ENCODE measurements at regions not wholly inside any gene's neighbourhood (a gene's known extent, or its start where the extent isn't known, plus 50 kb on each side); places are given as distances from the start of the nearest gene placed in this dataset.

DNA sequence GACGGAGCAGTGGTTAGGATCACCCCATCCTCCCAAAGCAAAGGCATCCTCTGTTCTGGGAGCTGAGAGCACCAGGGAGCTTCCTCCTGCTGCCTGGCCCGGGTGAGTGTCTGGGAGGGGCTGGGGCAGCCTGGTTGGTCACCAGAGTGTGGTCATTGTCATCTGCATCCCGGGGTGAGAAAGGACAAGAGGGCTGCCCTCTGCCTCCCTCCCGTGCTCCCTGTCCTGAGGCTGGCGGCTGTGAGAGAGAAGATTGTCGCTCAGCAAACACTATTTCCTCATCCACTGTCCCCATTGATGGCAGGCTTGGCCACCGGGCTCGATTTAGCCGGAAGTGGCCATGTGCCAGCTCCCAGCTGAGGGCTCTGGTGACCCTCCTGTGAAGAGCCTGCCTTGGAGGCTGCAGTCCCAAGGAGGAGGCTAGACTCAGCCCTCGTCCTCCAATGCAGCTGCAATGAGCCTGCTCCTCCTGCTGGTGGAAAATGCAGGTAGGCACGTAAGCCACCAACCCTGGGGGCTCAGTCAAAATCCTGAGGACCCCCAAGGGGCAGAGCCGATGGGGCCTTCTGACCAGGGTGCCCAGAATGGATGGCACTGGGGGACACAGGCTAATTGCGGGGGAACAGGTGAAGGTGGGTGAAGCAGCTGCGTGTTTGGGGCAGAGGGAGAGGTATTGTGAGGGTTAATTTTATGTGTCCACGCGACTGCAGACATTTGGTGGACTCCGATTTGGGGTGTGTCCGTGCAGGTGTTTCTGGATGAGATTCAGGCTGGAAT lies 155.7 kb downstream of the KIF26A start:
- H3K4me3 ChIP-seq (ENCODE audit: low read depth in 1 of 2, low read length in 2 of 2) = no peak overlapping the region
- H3K36me3 ChIP-seq (ENCODE audit: insufficient read depth, low read length) = no peaks in the 10 kb centered on the region
- no peaks in the 10 kb centered on the region for H3K27me3 ChIP-seq (ENCODE audit: insufficient read depth, low read length, poor library complexity)
- H3K9ac ChIP-seq (ENCODE audit: low read depth, low read length) = no peak overlapping the region
- DNase-seq (no peak), ATAC-seq (ENCODE audit: insufficient read depth, low read depth) (no peak)
- H3K4me2 ChIP-seq (ENCODE audit: insufficient read depth, low read length) = no peak overlapping the region
- no peak overlapping the region for H2AFZ ChIP-seq (ENCODE audit: low read depth, low read length)
- H3K27ac ChIP-seq (ENCODE audit: low read length) = no peak overlapping the region
- no peaks in the 10 kb centered on the region for H3K4me1 ChIP-seq (ENCODE audit: insufficient read depth, low read length)
- no peaks in the 10 kb centered on the region for H4K20me1 ChIP-seq (ENCODE audit: insufficient read depth, low read length)
- TF ChIP-seq, protein P1, sequence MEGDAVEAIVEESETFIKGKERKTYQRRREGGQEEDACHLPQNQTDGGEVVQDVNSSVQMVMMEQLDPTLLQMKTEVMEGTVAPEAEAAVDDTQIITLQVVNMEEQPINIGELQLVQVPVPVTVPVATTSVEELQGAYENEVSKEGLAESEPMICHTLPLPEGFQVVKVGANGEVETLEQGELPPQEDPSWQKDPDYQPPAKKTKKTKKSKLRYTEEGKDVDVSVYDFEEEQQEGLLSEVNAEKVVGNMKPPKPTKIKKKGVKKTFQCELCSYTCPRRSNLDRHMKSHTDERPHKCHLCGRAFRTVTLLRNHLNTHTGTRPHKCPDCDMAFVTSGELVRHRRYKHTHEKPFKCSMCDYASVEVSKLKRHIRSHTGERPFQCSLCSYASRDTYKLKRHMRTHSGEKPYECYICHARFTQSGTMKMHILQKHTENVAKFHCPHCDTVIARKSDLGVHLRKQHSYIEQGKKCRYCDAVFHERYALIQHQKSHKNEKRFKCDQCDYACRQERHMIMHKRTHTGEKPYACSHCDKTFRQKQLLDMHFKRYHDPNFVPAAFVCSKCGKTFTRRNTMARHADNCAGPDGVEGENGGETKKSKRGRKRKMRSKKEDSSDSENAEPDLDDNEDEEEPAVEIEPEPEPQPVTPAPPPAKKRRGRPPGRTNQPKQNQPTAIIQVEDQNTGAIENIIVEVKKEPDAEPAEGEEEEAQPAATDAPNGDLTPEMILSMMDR (IDR thresholded peaks at IDR 0.05; ENCODE audit: borderline replicate concordance, extremely low read depth, low read length, poor library complexity, severe bottlenecking) = peak; percentile 26
- TF ChIP-seq EZH2 (IDR thresholded peaks at IDR 0.05; ENCODE audit: borderline replicate concordance, low read depth, low read length, severe bottlenecking) = no peak
- H3K79me2 ChIP-seq (ENCODE audit: insufficient read depth, low read length) = no peaks in the 10 kb centered on the region
- peaks cover 5% of the 10 kb centered on the region for H3K9me3 ChIP-seq (ENCODE audit: insufficient read depth, low read length, severe bottlenecking)

DNA sequence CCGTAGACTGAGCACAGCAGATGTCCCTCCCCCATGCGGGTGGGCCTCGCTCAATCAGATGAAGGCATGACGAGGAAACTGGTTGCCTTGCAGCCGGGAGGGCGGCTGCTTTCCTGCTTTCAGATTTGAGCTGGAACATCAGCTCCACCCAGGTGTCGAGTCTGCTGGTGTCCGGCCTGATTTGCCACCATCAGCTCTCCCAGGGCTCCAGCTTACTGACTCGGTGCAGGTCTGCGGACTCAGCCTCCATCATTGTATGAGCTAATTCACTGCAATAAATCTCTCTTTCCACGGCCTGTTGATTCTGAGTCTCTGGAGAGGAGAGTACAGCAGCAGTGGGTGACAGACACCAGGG lies 156.2 kb downstream of the KIF26A start:
- ATAC-seq (ENCODE audit: insufficient read depth, low read depth) (no peak), DNase-seq (no peak)
- Histone ChIP-seq H3K4me2 (ENCODE audit: insufficient read depth, low read length) (no peak overlapping the region), H3K27me3 (ENCODE audit: insufficient read depth, low read length, poor library complexity) (no peaks in the 10 kb centered on the region), H3K9ac (ENCODE audit: low read depth, low read length) (no peak overlapping the region), H2AFZ (ENCODE audit: low read depth, low read length) (no peak overlapping the region), H3K4me3 (ENCODE audit: low read depth in 1 of 2, low read length in 2 of 2) (no peak overlapping the region), H3K9me3 (ENCODE audit: insufficient read depth, low read length, severe bottlenecking) (no peaks in the 10 kb centered on the region), H4K20me1 (ENCODE audit: insufficient read depth, low read length) (no peaks in the 10 kb centered on the region), H3K79me2 (ENCODE audit: insufficient read depth, low read length) (no peaks in the 10 kb centered on the region), H3K4me1 (ENCODE audit: insufficient read depth, low read length) (no peaks in the 10 kb centered on the region), H3K27ac (ENCODE audit: low read length) (no peak overlapping the region), H3K36me3 (ENCODE audit: insufficient read depth, low read length) (no peaks in the 10 kb centered on the region)
- TF ChIP-seq, protein P1 (IDR thresholded peaks at IDR 0.05; ENCODE audit: borderline replicate concordance, extremely low read depth, low read length, poor library complexity, severe bottlenecking) = no peak
- no peak for TF ChIP-seq EZH2 (IDR thresholded peaks at IDR 0.05; ENCODE audit: borderline replicate concordance, low read depth, low read length, severe bottlenecking)

DNA sequence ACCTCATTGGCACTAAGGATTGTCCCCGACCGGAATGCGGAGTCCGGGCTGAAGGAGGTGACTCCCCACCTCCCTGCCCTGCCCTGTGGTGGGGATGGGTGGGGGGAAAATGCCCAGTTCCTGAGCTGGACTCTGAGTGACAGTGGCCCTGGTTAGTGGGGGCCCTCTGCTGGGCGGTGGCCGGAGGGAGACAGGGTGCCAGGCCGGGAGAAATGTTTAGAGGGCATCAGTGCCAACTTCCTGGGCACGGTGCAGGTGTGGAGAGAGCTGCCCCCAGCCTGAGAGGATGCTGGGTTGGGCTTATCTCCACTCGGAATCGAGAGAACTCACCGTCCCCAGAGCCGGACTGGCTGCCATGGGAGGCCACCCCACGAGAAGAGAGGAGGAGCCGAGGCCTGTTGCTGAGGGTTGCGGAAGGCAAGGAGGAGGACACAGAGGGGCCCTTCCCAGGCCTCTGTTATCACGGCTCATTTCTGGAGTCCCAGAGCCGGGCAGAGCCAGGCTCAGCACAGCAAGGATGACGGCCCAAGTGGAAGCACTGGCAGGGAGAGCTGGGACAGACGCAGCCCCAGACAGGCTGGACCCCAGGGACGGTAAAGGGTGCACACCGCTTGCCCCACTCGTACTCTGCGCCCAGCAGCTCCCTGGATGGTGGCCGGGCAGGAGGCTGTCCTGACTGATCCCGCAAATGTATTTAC lies 156.7 kb downstream of the KIF26A start:
- Histone ChIP-seq H3K79me2 (ENCODE audit: insufficient read depth, low read length) (no peaks in the 10 kb centered on the region), H3K4me3 (ENCODE audit: low read depth in 1 of 2, low read length in 2 of 2) (no peak overlapping the region), H3K27ac (ENCODE audit: low read length) (no peak overlapping the region), H4K20me1 (ENCODE audit: insufficient read depth, low read length) (no peaks in the 10 kb centered on the region), H2AFZ (ENCODE audit: low read depth, low read length) (no peak overlapping the region), H3K4me1 (ENCODE audit: insufficient read depth, low read length) (no peaks in the 10 kb centered on the region), H3K9me3 (ENCODE audit: insufficient read depth, low read length, severe bottlenecking) (no peaks in the 10 kb centered on the region), H3K36me3 (ENCODE audit: insufficient read depth, low read length) (no peaks in the 10 kb centered on the region), H3K9ac (ENCODE audit: low read depth, low read length) (no peak overlapping the region), H3K4me2 (ENCODE audit: insufficient read depth, low read length) (no peak overlapping the region), H3K27me3 (ENCODE audit: insufficient read depth, low read length, poor library complexity) (no peaks in the 10 kb centered on the region)
- TF ChIP-seq, protein P1 (IDR thresholded peaks at IDR 0.05; ENCODE audit: borderline replicate concordance, extremely low read depth, low read length, poor library complexity, severe bottlenecking) = no peak
- no peak for TF ChIP-seq EZH2 (IDR thresholded peaks at IDR 0.05; ENCODE audit: borderline replicate concordance, low read depth, low read length, severe bottlenecking)
- DNase-seq (no peak), ATAC-seq (ENCODE audit: insufficient read depth, low read depth) (no peak)
